Muscle layer of duodenum (tissue), 2 donors: ENCODE measurements at regions not wholly inside any gene's neighbourhood (a gene's known extent, or its start where the extent isn't known, plus 50 kb on each side); places are given as distances from the start of the nearest gene placed in this dataset.

ENCODE experiments used
- H3K27ac ChIP-seq: one replicate; pipeline ENCODE4 v1.7.0; 2013; ENCODE audit warnings: mild to moderate bottlenecking, low read length
- H3K27me3 ChIP-seq: one replicate; pipeline ENCODE4 v1.7.0; 2013; ENCODE audit warnings: low read depth, mild to moderate bottlenecking, control low read depth, low read length
- H3K36me3 ChIP-seq, 2 donors: one replicate each; pipeline ENCODE4 v1.7.0; 2013; ENCODE audit warnings: low read length in 2 of 2, control low read depth in 1 of 2, mild to moderate bottlenecking in 1 of 2; ENCODE audit not compliant: insufficient read depth in 2 of 2, control insufficient read depth in 1 of 2
- H3K4me1 ChIP-seq, 2 donors: one replicate each; pipeline ENCODE4 v1.7.0; 2013; ENCODE audit warnings: low read length in 2 of 2, mild to moderate bottlenecking in 2 of 2, control low read depth in 1 of 2, moderate library complexity in 1 of 2; ENCODE audit not compliant: insufficient read depth in 2 of 2, control insufficient read depth in 1 of 2
- H3K4me3 ChIP-seq, 2 donors: one replicate each; pipeline ENCODE4 v1.7.0; 2013; ENCODE audit warnings: low read length in 2 of 2, low read depth in 1 of 2, mild to moderate bottlenecking in 1 of 2
- H3K9me3 ChIP-seq, 2 donors: one replicate each; pipeline ENCODE4 v1.7.0; 2013; ENCODE audit warnings: low read length in 2 of 2, control low read depth in 1 of 2, mild to moderate bottlenecking in 1 of 2; ENCODE audit not compliant: control insufficient read depth in 1 of 2
- donor health status: healthy.

DNA sequence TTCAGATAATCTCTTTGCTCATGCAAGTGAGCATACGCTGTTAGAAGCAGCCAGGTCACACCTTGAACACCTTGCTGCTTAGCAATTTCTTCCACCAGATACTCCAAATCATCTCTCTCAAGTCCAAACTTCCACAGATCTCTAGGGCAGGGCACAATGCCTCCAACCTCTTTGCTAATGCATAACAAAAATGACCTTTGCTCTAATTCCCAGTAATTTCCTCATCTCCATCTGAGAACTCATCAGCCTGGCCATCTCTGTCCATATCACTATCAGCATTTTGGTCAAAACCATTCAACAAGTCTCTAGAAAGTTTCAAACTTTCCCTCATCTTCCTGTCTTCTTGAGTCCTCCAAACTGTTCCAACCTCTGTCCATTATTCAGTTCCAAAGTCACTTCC is 139.3 kb upstream of the NR4A3 start:
- Histone ChIP-seq H3K9me3 (no peaks in the 10 kb centered on the region), H3K4me1 (no peaks in the 10 kb centered on the region), H3K4me3 (no peak overlapping the region), H3K36me3 (no peaks in the 10 kb centered on the region), H3K27me3 (no peaks in the 10 kb centered on the region), H3K27ac (no peak overlapping the region)

- H3K4me1 ChIP-seq, result no peaks in the 10 kb centered on the region
- H3K27me3 ChIP-seq, result no peaks in the 10 kb centered on the region
- no peak overlapping the region for H3K27ac ChIP-seq
- no peak overlapping the region for H3K4me3 ChIP-seq
- no peaks in the 10 kb centered on the region for H3K9me3 ChIP-seq
- H3K36me3 ChIP-seq, result no peaks in the 10 kb centered on the region
These were observed 138.8 kb upstream of the NR4A3 start for GRCh38 chr9:99682870-99683269.

DNA sequence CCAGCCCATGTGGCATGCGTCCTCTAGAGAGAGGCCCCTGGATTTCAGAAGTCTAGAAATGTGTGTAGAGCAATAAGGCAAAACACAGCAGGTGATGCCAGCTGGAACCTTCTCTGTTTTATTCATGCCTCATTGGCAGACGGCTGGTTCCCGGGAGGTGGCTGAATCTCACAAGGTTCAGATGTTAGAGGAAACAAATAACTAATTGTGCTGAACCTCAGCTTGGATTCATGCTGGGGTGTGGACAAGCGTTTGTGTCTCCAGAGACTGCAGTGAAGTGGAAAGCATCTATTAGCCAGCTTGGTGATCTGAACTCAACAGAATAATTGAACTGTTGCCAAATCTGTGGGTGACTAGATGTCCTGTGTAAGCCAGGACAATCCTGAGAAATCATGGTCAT is 131.1 kb upstream of the NR4A3 start:
- Histone ChIP-seq H3K4me3 (no peak overlapping the region), H3K27ac (no peak overlapping the region), H3K9me3 (no peaks in the 10 kb centered on the region), H3K27me3 (no peaks in the 10 kb centered on the region), H3K36me3 (no peaks in the 10 kb centered on the region), H3K4me1 (no peaks in the 10 kb centered on the region)

GRCh38 chr9:99693888-99694287 is 127.8 kb upstream of the NR4A3 start:
- no peak overlapping the region for H3K4me3 ChIP-seq
- peaks cover 0 to 5% of the 10 kb centered on the region in 2 donors for H3K9me3 ChIP-seq
- no peaks in the 10 kb centered on the region for H3K27me3 ChIP-seq
- no peak overlapping the region for H3K27ac ChIP-seq
- H3K36me3 ChIP-seq, result no peaks in the 10 kb centered on the region
- H3K4me1 ChIP-seq, result no peaks in the 10 kb centered on the region

DNA sequence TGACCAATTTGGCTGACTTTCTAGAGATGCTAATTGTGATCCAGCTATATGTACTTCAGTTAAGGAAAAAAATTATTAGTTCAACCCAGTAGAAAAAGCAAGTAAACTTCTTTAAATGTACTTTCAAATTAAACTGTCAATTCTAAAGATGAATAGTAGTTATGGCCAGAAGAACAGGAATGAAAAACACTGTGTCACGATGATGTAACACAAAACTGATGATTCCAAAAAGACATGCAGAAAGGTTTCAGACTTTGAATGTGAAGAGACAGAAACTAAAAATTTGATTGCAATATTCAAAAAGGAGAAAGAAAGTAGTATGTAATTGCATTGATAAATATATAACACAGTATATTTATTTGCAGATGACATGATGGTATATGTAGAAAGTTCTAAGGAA is 127.3 kb upstream of the NR4A3 start:
- H3K27me3 ChIP-seq, result no peaks in the 10 kb centered on the region
- no peak overlapping the region for H3K4me3 ChIP-seq
- no peaks in the 10 kb centered on the region for H3K4me1 ChIP-seq
- H3K36me3 ChIP-seq, result no peaks in the 10 kb centered on the region
- H3K27ac ChIP-seq, result no peak overlapping the region
- peaks cover 0 to 5% of the 10 kb centered on the region in 2 donors for H3K9me3 ChIP-seq

DNA sequence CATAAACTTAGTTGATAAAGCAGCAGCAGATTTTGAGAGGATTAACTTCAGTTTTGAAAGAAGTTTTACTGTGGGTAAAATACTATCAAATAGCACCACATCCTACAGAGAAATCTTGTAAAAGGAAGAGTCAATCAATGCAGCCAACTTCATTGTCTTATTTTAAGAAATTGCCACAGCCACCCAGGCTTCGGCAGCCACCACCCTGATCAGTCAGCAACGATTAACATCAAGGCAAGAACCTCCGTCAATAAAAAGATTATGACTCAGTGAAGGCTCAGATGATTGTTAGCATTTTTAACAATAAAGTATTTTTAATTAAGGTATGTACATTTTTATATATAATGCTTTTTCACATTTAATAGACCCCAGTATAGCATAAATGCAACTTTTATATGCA is 122.3 kb upstream of the NR4A3 start:
- Histone ChIP-seq H3K27ac (no peak overlapping the region), H3K4me1 (no peaks in the 10 kb centered on the region), H3K9me3 (peaks cover 0 to 5% of the 10 kb centered on the region in 2 donors), H3K36me3 (no peaks in the 10 kb centered on the region), H3K27me3 (no peaks in the 10 kb centered on the region), H3K4me3 (no peak overlapping the region)

- no peaks in the 10 kb centered on the region for H3K36me3 ChIP-seq
- no peak overlapping the region for H3K27ac ChIP-seq
- H3K9me3 ChIP-seq, result no peaks in the 10 kb centered on the region
- H3K4me1 ChIP-seq, result no peaks in the 10 kb centered on the region
- no peak overlapping the region for H3K4me3 ChIP-seq
- H3K27me3 ChIP-seq, result no peaks in the 10 kb centered on the region
These were observed 109.5 kb upstream of the NR4A3 start for GRCh38 chr9:99712214-99712613.

GRCh38 chr9:99713838-99714306 is 107.8 kb upstream of the NR4A3 start:
- no peaks in the 10 kb centered on the region for H3K36me3 ChIP-seq
- H3K9me3 ChIP-seq, result no peaks in the 10 kb centered on the region
- H3K4me1 ChIP-seq, result no peaks in the 10 kb centered on the region
- no peak overlapping the region for H3K4me3 ChIP-seq
- no peak overlapping the region for H3K27ac ChIP-seq
- no peaks in the 10 kb centered on the region for H3K27me3 ChIP-seq

DNA sequence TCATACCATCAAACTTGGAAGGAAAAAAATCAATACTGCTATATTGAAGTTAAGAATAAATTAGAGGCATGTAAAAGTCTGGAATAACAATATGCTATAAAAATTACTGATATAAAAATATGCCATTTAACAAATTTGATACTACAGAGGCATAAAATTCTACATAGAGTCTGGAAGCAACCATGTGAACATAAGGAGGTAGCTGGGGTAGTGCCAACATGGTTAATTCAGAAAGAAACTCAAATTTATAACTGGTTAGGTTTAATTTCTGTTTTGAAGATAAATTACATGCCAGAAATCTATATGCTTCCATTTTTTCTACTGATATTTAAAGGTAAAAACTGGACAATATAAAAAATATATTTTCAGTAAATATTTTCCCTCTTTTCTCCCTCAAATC is 103.1 kb upstream of the NR4A3 start:
- Histone ChIP-seq H3K4me3 (no peak overlapping the region), H3K36me3 (no peaks in the 10 kb centered on the region), H3K27ac (no peak overlapping the region), H3K4me1 (peaks cover 0 to 3% of the 10 kb centered on the region in 2 donors), H3K27me3 (no peaks in the 10 kb centered on the region), H3K9me3 (no peaks in the 10 kb centered on the region)

DNA sequence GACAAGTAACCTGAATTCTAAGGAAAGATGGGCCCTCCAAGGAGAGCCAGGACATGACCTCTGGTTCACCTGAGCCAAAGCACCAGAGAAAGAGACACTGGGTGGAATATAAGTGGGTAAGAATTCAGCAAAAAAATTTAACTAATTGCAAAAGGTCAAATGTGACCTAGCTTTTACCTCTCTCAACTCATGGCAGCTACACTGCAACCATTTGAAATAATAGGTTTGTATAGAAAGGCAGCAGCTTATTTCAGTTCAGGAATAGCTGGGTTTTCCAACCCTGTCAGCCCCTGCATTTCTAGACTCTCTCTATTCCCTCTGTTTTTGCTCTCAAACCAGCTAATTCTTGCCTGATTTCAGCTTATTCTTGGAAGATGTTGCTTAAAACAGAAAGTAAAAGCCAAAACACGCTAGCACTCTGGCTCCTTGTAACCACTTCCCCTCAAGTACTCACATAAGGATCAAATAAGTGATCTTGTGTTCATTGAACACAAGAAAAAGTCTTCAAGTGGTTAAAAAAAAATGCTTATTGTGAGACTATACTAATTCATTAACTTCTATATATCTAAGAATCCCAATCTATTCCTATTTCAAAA is 101.1 kb upstream of the NR4A3 start:
- Histone ChIP-seq H3K36me3 (no peaks in the 10 kb centered on the region), H3K4me3 (peak overlapping the region; percentile 36 to 58), H3K27me3 (no peaks in the 10 kb centered on the region), H3K9me3 (no peaks in the 10 kb centered on the region), H3K27ac (peak overlapping the region; percentile 41), H3K4me1 (peaks cover 0 to 3% of the 10 kb centered on the region in 2 donors)

GRCh38 chr9:99721898-99722297 is 99.8 kb upstream of the NR4A3 start:
- H3K4me1 ChIP-seq, result peaks cover 0 to 3% of the 10 kb centered on the region in 2 donors
- no peak overlapping the region for H3K4me3 ChIP-seq
- H3K36me3 ChIP-seq, result no peaks in the 10 kb centered on the region
- H3K27ac ChIP-seq, result no peak overlapping the region
- no peaks in the 10 kb centered on the region for H3K9me3 ChIP-seq
- H3K27me3 ChIP-seq, result no peaks in the 10 kb centered on the region

DNA sequence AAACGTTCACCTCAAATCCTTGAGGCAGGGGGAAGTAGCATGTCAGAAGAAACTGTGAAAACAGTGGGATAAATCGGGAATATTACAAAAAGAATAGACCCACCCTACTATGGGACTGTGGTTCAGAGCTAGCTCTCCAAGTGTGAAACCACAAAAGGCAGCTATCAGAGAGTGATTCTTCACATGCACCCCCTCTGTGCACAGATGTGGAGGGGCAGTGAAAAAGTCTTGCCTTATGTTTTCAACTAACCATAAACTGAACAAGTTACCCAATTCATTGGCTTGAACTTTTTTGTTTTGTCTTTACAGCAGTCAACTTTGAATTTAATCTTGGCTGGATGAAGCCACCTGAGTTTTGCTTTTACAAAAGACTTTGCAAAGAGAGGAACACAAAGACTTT is 98.8 kb upstream of the NR4A3 start:
- H3K27ac ChIP-seq, result no peak overlapping the region

More for the DNA sequence above, 98.8 kb upstream of the NR4A3 start:
- Histone ChIP-seq H3K9me3 (no peaks in the 10 kb centered on the region), H3K36me3 (no peaks in the 10 kb centered on the region), H3K27me3 (no peaks in the 10 kb centered on the region), H3K4me1 (peaks cover 0 to 3% of the 10 kb centered on the region in 2 donors), H3K4me3 (no peak overlapping the region)
